GM12878 (cell line): ENCODE measurements at regions not wholly inside any gene's neighbourhood (a gene's known extent, or its start where the extent isn't known, plus 50 kb on each side); places are given as distances from the start of the nearest gene placed in this dataset.

Source experiments
- ATAC-seq: fragments of 200-7000 bp; cut with Tn5 transposase; 3 replicates; pipeline ENCODE4 v1.9.1; 2020; ENCODE audit warnings: mild to moderate bottlenecking, moderate library complexity
- BruUV-seq: library from RNA; stranded (reverse); fragments of 400-500 nt; replicated peaks from 2 replicates; lab custom pipeline; 2021; lab: Mats Ljungman, UMichigan
- CTCF ChIA-PET: fragments of 300-600 bp; sonication (Branson Sonifier 250); formaldehyde crosslinking; extraction: SDS; loops from one replicate; lab custom pipeline; 2021; ENCODE audit warnings: inconsistent platforms; lab: Yijun Ruan, JAX
- POLR2A ChIA-PET: fragments of 350-600 bp; formaldehyde crosslinking; extraction: SDS; loops from one replicate; lab custom pipeline; 2021; ENCODE audit warnings: inconsistent platforms; lab: Charles Lee
- RAD21 ChIA-PET: fragments of 300-600 bp; sonication (Branson Sonifier 250); formaldehyde crosslinking; loops from one replicate; lab custom pipeline; 2023; ENCODE audit warnings: antibody characterized with exemption; ENCODE audit not compliant: unreplicated experiment; lab: Charles Lee
- SMC1A ChIA-PET: fragments of 300-600 bp; sonication (Branson Sonifier 250); formaldehyde crosslinking; loops from one replicate; lab custom pipeline; 2023; ENCODE audit not compliant: unreplicated experiment, uncharacterized antibody; lab: Charles Lee
- DNase-seq: peaks from one replicate; pipeline ENCODE4 v3.0.0-alpha.2; 2011; ENCODE audit warnings: low read depth, low spot score
- FAIRE-seq: peaks from 3 replicates; lab custom pipeline; 2011; peaks lifted over from hg19 to GRCh38; lab: Jason Lieb, UNC
- H2AFZ ChIP-seq: 2 replicates; pipeline ENCODE4 v1.6.0; 2011; ENCODE audit warnings: low read depth, low read length, control low read depth; ENCODE audit not compliant: control insufficient read depth
- H3K27ac ChIP-seq: 2 replicates; pipeline ENCODE4 v1.5.1; 2011; ENCODE audit warnings: control low read depth; ENCODE audit not compliant: control insufficient read depth, insufficient read depth
- H3K27me3 ChIP-seq, 2 experiments: replicated peaks in 1 of 2; 2 replicates each; pipeline versions ENCODE4 v1.6.0 to v1.6.1; 2011; ENCODE audit warnings: low read length in 1 of 2; ENCODE audit not compliant: control insufficient read depth in 2 of 2, insufficient read depth in 2 of 2
- H3K36me3 ChIP-seq, 2 experiments: 2 replicates each; pipeline ENCODE4 v1.5.1; 2011; ENCODE audit warnings: low read length in 1 of 2; ENCODE audit not compliant: control insufficient read depth in 2 of 2, insufficient read depth in 2 of 2
- H3K4me1 ChIP-seq: 2 replicates; pipeline ENCODE4 v1.6.1; 2011; ENCODE audit warnings: mild to moderate bottlenecking, low read length, moderate library complexity, mixed read lengths; ENCODE audit not compliant: control insufficient read depth, insufficient read depth
- H3K4me2 ChIP-seq: 2 replicates; pipeline ENCODE4 v1.6.0; 2011; ENCODE audit warnings: control low read depth; ENCODE audit not compliant: control insufficient read depth, insufficient read depth
- H3K4me3 ChIP-seq: fragments of 200-600 bp; sonication (generic); 2 replicates; pipeline ENCODE4 v1.5.1; 2016
- H3K79me2 ChIP-seq: 2 replicates; pipeline ENCODE4 v1.6.0; 2011; ENCODE audit warnings: low read length; ENCODE audit not compliant: control insufficient read depth, insufficient read depth
- H3K9ac ChIP-seq: 2 replicates; pipeline ENCODE4 v1.8.0; 2011; ENCODE audit warnings: low read length, control low read depth, mixed read lengths; ENCODE audit not compliant: control insufficient read depth, insufficient read depth
- H3K9me3 ChIP-seq: replicated peaks from 3 replicates; pipeline ENCODE4 v1.5.1; 2011; ENCODE audit warnings: mild to moderate bottlenecking, low read length; ENCODE audit not compliant: control insufficient read depth, insufficient read depth
- H4K20me1 ChIP-seq: 2 replicates; pipeline ENCODE4 v1.6.0; 2011; ENCODE audit not compliant: control insufficient read depth, insufficient read depth
- BRCA1 ChIP-seq: IDR thresholded peaks from 2 replicates; pipeline ENCODE4 v1.6.1; 2011; ENCODE audit warnings: low read depth, low read length, improper control_type of control experiment
- ETV6 ChIP-seq, 2 experiments: fragments of 450-650 bp in 1 of 2; IDR thresholded peaks in 1 of 2; conservative IDR thresholded peaks in 1 of 2; 2 replicates each; pipeline ENCODE4 v1.6.1; 2014; ENCODE audit warnings: antibody characterized with exemption in 1 of 2, borderline replicate concordance in 1 of 2, low read depth in 1 of 2, mild to moderate bottlenecking in 1 of 2, moderate library complexity in 1 of 2
- GATAD2B ChIP-seq: fragments of 450-650 bp; conservative IDR thresholded peaks from 2 replicates; pipeline ENCODE4 v1.6.1; 2017; ENCODE audit warnings: low read depth, mild to moderate bottlenecking, moderate library complexity
- HDAC2 ChIP-seq: fragments of 200-600 bp; sonication (generic); IDR thresholded peaks from 2 replicates; pipeline ENCODE4 v1.6.1; 2017
- RFX5 ChIP-seq: IDR thresholded peaks from 2 replicates; pipeline ENCODE4 v1.6.1; 2011; ENCODE audit warnings: low read depth, low read length, improper control_type of control experiment
- YBX1 ChIP-seq: fragments of 450-650 bp; IDR thresholded peaks from 2 replicates; pipeline ENCODE4 v1.6.1; 2016; ENCODE audit warnings: antibody characterized with exemption
- ZBED1 ChIP-seq: IDR thresholded peaks from 2 replicates; pipeline ENCODE4 v1.6.1; 2016; ENCODE audit warnings: borderline replicate concordance
- WGBS: methylation state at CpG from one replicate; pipeline ENCODE4 v1.1.6; 2016; ENCODE audit warnings: low lambda C conversion rate; ENCODE audit not compliant: insufficient replicate concordance, insufficient coverage; ENCODE audit errors: missing lambda C conversion rate; 5-methylcytosine and 5-hydroxymethylcytosine counted together
- in situ Hi-C: fragments of 300-500 bp; cut with MboI; formaldehyde crosslinking; loops from 9 replicates; pipeline ENCODE4 v1.14.3; 2018; ENCODE audit warnings: mixed read lengths
- intact Hi-C: fragments of 100-400 bp; cut with micrococcal nuclease; formaldehyde crosslinking; loops from one replicate; pipeline ENCODE4 v1.14.2; 2022; ENCODE audit not compliant: unreplicated experiment
- TF ChIP-seq, protein P1 (sequence below): IDR thresholded peaks from 2 replicates; pipeline ENCODE4 v1.6.1; 2012; ENCODE audit warnings: improper control_type of control experiment, low read depth, low read length; ENCODE audit not compliant: insufficient replicate concordance
- TF ChIP-seq, protein P2 (sequence below): fragments of 450-650 bp; IDR thresholded peaks from 2 replicates; pipeline ENCODE4 v1.6.1; 2017; ENCODE audit warnings: mild to moderate bottlenecking, low read depth, inconsistent platforms; ENCODE audit not compliant: poor library complexity, severe bottlenecking
- TF ChIP-seq, protein P3 (sequence below): fragments of 450-650 bp; IDR thresholded peaks from 2 replicates; pipeline ENCODE4 v1.6.1; 2017; ENCODE audit warnings: antibody characterized with exemption, mild to moderate bottlenecking, moderate library complexity
- TF ChIP-seq, protein P4 (sequence below): fragments of 450-650 bp; IDR thresholded peaks from 2 replicates; pipeline ENCODE4 v1.6.1; 2017; ENCODE audit warnings: borderline replicate concordance

DNA sequence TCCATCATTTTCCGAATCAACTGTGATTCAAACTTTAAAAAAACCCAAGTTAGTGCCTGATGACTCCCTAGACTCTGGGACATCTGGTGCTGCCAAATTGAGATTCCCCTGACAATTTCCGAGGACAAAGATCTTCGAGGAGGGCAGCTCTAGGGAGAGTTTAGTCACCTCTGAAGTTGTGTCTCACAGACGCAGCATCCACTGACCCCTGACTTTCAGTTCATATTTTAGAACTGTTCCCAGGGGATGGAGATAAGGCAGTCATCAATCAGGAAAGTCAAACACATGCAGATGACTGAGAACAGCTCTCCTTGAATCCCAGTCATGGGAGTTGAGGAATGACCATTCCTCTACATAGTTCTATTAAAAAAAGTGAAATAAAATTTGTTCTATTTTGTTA is 643.9 kb downstream of the TRIML1 start (continued):
- TF ChIP-seq, protein P1, sequence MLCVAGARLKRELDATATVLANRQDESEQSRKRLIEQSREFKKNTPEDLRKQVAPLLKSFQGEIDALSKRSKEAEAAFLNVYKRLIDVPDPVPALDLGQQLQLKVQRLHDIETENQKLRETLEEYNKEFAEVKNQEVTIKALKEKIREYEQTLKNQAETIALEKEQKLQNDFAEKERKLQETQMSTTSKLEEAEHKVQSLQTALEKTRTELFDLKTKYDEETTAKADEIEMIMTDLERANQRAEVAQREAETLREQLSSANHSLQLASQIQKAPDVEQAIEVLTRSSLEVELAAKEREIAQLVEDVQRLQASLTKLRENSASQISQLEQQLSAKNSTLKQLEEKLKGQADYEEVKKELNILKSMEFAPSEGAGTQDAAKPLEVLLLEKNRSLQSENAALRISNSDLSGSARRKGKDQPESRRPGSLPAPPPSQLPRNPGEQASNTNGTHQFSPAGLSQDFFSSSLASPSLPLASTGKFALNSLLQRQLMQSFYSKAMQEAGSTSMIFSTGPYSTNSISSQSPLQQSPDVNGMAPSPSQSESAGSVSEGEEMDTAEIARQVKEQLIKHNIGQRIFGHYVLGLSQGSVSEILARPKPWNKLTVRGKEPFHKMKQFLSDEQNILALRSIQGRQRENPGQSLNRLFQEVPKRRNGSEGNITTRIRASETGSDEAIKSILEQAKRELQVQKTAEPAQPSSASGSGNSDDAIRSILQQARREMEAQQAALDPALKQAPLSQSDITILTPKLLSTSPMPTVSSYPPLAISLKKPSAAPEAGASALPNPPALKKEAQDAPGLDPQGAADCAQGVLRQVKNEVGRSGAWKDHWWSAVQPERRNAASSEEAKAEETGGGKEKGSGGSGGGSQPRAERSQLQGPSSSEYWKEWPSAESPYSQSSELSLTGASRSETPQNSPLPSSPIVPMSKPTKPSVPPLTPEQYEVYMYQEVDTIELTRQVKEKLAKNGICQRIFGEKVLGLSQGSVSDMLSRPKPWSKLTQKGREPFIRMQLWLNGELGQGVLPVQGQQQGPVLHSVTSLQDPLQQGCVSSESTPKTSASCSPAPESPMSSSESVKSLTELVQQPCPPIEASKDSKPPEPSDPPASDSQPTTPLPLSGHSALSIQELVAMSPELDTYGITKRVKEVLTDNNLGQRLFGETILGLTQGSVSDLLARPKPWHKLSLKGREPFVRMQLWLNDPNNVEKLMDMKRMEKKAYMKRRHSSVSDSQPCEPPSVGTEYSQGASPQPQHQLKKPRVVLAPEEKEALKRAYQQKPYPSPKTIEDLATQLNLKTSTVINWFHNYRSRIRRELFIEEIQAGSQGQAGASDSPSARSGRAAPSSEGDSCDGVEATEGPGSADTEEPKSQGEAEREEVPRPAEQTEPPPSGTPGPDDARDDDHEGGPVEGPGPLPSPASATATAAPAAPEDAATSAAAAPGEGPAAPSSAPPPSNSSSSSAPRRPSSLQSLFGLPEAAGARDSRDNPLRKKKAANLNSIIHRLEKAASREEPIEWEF = no peak
- no peak for TF ChIP-seq YBX1
- TF ChIP-seq, all 136 proteins: peak for 0

DNA sequence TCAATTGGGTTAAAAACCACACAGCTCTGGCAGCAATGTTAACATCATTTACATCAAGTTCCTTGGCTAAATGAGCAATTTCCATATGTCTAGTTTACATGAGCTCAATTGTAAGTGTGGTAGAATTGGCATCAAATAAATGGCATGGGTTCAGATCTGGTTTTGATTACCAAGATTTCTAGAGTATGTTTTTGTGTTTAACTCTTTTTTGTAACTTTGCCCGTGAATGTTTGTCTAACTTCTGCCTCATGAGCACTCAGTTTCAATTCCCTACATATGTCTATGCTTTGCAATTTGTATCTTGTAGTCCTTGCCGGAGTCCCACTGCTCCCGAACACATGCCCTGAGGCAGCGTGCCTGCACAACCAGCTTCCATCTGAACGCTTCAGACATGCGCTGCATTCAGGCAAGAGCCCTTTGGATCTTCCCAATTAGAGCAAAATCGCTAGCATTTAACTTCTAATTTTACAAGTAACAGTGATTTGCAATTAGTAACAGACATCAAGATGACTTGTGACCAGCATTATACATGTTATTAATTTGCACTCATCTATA is 644.4 kb downstream of the TRIML1 start:
- no peak overlapping the region for H3K4me3 ChIP-seq
- ChIA-PET RAD21 (no interaction called here), CTCF (no interaction called here), POLR2A (no interaction called here), SMC1A (no interaction called here)
- intact Hi-C loops (no loop called here), in situ Hi-C loops (no loop called here)
- H3K27me3 ChIP-seq = no peaks in the 10 kb centered on the region
- H3K36me3 ChIP-seq = no peaks in the 10 kb centered on the region
- no peak for TF ChIP-seq YBX1
- TF ChIP-seq ZBED1 = no peak
- TF ChIP-seq, protein P2, sequence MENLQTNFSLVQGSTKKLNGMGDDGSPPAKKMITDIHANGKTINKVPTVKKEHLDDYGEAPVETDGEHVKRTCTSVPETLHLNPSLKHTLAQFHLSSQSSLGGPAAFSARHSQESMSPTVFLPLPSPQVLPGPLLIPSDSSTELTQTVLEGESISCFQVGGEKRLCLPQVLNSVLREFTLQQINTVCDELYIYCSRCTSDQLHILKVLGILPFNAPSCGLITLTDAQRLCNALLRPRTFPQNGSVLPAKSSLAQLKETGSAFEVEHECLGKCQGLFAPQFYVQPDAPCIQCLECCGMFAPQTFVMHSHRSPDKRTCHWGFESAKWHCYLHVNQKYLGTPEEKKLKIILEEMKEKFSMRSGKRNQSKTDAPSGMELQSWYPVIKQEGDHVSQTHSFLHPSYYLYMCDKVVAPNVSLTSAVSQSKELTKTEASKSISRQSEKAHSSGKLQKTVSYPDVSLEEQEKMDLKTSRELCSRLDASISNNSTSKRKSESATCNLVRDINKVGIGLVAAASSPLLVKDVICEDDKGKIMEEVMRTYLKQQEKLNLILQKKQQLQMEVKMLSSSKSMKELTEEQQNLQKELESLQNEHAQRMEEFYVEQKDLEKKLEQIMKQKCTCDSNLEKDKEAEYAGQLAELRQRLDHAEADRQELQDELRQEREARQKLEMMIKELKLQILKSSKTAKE = no peak
- no peak for TF ChIP-seq RFX5
- no peak for TF ChIP-seq BRCA1
- no peak for TF ChIP-seq HDAC2
- TF ChIP-seq, protein P3, sequence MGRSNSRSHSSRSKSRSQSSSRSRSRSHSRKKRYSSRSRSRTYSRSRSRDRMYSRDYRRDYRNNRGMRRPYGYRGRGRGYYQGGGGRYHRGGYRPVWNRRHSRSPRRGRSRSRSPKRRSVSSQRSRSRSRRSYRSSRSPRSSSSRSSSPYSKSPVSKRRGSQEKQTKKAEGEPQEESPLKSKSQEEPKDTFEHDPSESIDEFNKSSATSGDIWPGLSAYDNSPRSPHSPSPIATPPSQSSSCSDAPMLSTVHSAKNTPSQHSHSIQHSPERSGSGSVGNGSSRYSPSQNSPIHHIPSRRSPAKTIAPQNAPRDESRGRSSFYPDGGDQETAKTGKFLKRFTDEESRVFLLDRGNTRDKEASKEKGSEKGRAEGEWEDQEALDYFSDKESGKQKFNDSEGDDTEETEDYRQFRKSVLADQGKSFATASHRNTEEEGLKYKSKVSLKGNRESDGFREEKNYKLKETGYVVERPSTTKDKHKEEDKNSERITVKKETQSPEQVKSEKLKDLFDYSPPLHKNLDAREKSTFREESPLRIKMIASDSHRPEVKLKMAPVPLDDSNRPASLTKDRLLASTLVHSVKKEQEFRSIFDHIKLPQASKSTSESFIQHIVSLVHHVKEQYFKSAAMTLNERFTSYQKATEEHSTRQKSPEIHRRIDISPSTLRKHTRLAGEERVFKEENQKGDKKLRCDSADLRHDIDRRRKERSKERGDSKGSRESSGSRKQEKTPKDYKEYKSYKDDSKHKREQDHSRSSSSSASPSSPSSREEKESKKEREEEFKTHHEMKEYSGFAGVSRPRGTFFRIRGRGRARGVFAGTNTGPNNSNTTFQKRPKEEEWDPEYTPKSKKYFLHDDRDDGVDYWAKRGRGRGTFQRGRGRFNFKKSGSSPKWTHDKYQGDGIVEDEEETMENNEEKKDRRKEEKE = no peak
- TF ChIP-seq, protein P4, sequence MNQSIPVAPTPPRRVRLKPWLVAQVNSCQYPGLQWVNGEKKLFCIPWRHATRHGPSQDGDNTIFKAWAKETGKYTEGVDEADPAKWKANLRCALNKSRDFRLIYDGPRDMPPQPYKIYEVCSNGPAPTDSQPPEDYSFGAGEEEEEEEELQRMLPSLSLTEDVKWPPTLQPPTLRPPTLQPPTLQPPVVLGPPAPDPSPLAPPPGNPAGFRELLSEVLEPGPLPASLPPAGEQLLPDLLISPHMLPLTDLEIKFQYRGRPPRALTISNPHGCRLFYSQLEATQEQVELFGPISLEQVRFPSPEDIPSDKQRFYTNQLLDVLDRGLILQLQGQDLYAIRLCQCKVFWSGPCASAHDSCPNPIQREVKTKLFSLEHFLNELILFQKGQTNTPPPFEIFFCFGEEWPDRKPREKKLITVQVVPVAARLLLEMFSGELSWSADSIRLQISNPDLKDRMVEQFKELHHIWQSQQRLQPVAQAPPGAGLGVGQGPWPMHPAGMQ = no peak
- TF ChIP-seq GATAD2B = no peak
- no peak for TF ChIP-seq ETV6 (conservative IDR thresholded peaks at IDR 0.05 in 1 of 2, IDR thresholded peaks at IDR 0.05 in 1 of 2; ENCODE audit: borderline replicate concordance in 1 of 2, low read depth in 1 of 2)
- H3K27ac ChIP-seq = no peak overlapping the region
- no peak overlapping the region for H3K9ac ChIP-seq
- DNase-seq = no peak
- no peaks in the 10 kb centered on the region for H4K20me1 ChIP-seq
- BruUV-seq = no TSS peak
- WGBS = 41% methylated on average over 7 of the region's 7 CpGs
- ATAC-seq = no peak
- H3K4me1 ChIP-seq = no peaks in the 10 kb centered on the region
- H3K79me2 ChIP-seq = no peaks in the 10 kb centered on the region
- FAIRE-seq = no peak
- no peaks in the 10 kb centered on the region for H3K9me3 ChIP-seq
- no peak overlapping the region for H3K4me2 ChIP-seq
- no peak overlapping the region for H2AFZ ChIP-seq
